ENCODE measurements at regions not wholly inside any gene's neighbourhood (a gene's known extent, or its start where the extent isn't known, plus 50 kb on each side); places are given as distances from the start of the nearest gene placed in this dataset.

GRCh38 chr5:98463222-98463621, 310.2 kb upstream of the RGMB start:
- TF ChIP-seq CTCF (IDR thresholded peaks at IDR 0.05), result no peak
- no peak for TF ChIP-seq POLR2A (IDR thresholded peaks at IDR 0.05)
